ENCODE measurements at regions not wholly inside any gene's neighbourhood (a gene's known extent, or its start where the extent isn't known, plus 50 kb on each side); places are given as distances from the start of the nearest gene placed in this dataset.
"Not testable (repeated sequence)": the region's sequence is repeated elsewhere in the genome, so short reads cannot be mapped to it uniquely, and the experiment has no call there.

DNA sequence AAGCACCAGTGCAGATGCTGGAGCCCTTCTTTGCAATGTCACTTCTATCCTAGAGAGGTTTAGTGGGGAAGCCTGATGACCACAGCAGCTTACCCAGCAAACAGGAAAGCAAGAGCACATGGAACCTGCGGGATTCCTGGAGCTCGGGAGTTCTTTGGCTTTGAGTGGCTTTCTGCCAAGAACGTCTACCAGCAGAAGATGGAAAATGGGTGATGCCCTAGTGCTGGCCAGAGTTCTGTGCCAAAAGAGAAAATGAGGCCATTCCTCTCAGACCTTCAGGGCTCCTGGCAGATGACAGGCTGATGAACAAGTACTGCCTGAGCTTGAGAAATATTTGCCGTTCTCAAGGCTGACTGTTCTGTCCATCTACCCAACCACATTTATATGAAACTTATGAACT is 332.1 kb upstream of the CCL2 start:
- DNase-seq (ENCODE audit: low read depth, low spot score) = no peak
- H3K27ac ChIP-seq (ENCODE audit: low read depth, low read length) = no peak overlapping the region
- peaks cover 5% of the 10 kb centered on the region; the same call in 1 of the 2 replicates for H3K9me3 ChIP-seq (ENCODE audit: control insufficient read depth, insufficient read depth, low read length)
- POLR2A ChIA-PET = no interaction called here
- CTCF ChIA-PET = no interaction called here
- H3K27me3 ChIP-seq (ENCODE audit: control insufficient read depth, insufficient read depth, low read length) = no peaks in the 10 kb centered on the region
- no peak overlapping the region for H3K4me3 ChIP-seq (ENCODE audit: low read depth, low read length)
- TF ChIP-seq, protein P1, sequence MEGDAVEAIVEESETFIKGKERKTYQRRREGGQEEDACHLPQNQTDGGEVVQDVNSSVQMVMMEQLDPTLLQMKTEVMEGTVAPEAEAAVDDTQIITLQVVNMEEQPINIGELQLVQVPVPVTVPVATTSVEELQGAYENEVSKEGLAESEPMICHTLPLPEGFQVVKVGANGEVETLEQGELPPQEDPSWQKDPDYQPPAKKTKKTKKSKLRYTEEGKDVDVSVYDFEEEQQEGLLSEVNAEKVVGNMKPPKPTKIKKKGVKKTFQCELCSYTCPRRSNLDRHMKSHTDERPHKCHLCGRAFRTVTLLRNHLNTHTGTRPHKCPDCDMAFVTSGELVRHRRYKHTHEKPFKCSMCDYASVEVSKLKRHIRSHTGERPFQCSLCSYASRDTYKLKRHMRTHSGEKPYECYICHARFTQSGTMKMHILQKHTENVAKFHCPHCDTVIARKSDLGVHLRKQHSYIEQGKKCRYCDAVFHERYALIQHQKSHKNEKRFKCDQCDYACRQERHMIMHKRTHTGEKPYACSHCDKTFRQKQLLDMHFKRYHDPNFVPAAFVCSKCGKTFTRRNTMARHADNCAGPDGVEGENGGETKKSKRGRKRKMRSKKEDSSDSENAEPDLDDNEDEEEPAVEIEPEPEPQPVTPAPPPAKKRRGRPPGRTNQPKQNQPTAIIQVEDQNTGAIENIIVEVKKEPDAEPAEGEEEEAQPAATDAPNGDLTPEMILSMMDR (IDR thresholded peaks at IDR 0.05; ENCODE audit: low read depth, low read length) = no peak

DNA sequence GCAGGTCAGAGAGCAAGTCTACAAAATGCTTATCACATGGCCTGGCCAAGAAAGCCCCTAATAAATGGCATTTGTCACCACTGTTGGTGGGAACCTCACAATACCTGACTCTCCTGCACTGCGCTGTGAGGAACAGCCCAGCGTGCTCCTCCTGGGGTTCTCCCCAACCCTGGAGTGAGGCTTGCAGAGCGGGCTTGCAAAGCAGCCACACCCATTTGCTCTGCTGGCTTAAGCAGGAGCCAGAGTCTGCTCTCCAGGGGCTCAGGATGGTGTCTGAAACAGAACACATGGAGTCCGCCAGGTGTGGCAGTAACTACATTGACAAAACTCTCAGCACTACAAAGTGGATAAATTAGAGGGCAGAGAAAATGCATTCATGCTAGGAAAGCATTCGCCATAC is 331.0 kb upstream of the CCL2 start:
- H3K9me3 ChIP-seq (ENCODE audit: control insufficient read depth, insufficient read depth, low read length) = peaks cover 8% of the 10 kb centered on the region; the same call in 1 of the 2 replicates
- ChIA-PET POLR2A (no interaction called here), CTCF (no interaction called here)
- no peak overlapping the region for H3K27ac ChIP-seq (ENCODE audit: low read depth, low read length)
- no peak overlapping the region for H3K4me3 ChIP-seq (ENCODE audit: low read depth, low read length)
- no peaks in the 10 kb centered on the region for H3K27me3 ChIP-seq (ENCODE audit: control insufficient read depth, insufficient read depth, low read length)
- no peak for DNase-seq (ENCODE audit: low read depth, low spot score)
- TF ChIP-seq, protein P1 (IDR thresholded peaks at IDR 0.05; ENCODE audit: low read depth, low read length) = no peak

DNA sequence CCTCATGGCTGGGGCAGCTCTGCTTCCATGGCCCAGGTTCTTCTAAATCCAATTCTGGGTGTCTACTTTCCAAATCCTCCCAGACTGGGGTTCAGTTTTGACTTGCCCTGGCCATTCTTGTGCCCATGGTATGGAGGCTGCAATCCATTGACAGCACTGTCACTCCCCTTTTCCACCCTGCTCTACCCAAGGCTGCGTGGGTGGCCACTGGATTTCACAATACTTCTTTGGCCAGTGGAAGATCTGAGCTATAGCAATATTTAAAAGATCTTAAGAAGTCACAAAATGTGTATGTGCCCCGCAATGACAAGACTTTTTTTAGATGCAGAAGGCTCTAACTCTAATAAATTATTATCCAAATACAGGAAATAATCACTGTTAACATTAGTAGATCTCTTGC is 329.4 kb upstream of the CCL2 start:
- DNase-seq (ENCODE audit: low read depth, low spot score) = no peak
- ChIA-PET POLR2A (no interaction called here), CTCF (no interaction called here)
- Histone ChIP-seq H3K27ac (ENCODE audit: low read depth, low read length) (no peak overlapping the region), H3K27me3 (ENCODE audit: control insufficient read depth, insufficient read depth, low read length) (no peaks in the 10 kb centered on the region), H3K9me3 (ENCODE audit: control insufficient read depth, insufficient read depth, low read length) (peaks cover 12% of the 10 kb centered on the region), H3K4me3 (ENCODE audit: low read depth, low read length) (no peak overlapping the region)
- TF ChIP-seq, protein P1 (IDR thresholded peaks at IDR 0.05; ENCODE audit: low read depth, low read length) = no peak

DNA sequence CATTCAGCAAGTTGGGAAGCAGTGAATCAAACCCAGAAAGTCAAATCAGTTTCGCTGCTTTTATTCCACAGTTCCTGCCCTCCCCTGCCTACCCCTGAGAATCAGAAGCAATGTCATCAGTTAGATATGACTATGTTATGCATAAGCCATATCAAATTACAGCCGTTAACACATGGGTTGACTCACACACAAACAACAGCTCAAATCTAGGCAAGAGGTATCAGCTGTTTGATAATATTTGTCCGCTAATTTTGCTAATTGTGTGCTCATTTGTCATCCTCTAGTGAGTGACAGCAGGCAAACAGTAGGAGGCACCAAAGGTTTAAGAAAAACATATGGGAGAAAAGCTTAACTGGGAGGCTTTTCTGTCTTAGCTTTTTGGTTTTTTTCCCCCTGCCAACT is 327.4 kb upstream of the CCL2 start:
- Histone ChIP-seq H3K9me3 (ENCODE audit: control insufficient read depth, insufficient read depth, low read length) (peaks cover 17% of the 10 kb centered on the region), H3K27ac (ENCODE audit: low read depth, low read length) (no peak overlapping the region), H3K27me3 (ENCODE audit: control insufficient read depth, insufficient read depth, low read length) (no peaks in the 10 kb centered on the region), H3K4me3 (ENCODE audit: low read depth, low read length) (no peak overlapping the region)
- POLR2A ChIA-PET = no interaction called here
- TF ChIP-seq, protein P1 (IDR thresholded peaks at IDR 0.05; ENCODE audit: low read depth, low read length) = no peak
- no peak for DNase-seq (ENCODE audit: low read depth, low spot score)
- CTCF ChIA-PET = interaction anchor here (1.1 kb wide), 2 partner anchors 237 to 431 kb away, joined by 3 read pairs; no protein-coding TSS in a partner anchor

DNA sequence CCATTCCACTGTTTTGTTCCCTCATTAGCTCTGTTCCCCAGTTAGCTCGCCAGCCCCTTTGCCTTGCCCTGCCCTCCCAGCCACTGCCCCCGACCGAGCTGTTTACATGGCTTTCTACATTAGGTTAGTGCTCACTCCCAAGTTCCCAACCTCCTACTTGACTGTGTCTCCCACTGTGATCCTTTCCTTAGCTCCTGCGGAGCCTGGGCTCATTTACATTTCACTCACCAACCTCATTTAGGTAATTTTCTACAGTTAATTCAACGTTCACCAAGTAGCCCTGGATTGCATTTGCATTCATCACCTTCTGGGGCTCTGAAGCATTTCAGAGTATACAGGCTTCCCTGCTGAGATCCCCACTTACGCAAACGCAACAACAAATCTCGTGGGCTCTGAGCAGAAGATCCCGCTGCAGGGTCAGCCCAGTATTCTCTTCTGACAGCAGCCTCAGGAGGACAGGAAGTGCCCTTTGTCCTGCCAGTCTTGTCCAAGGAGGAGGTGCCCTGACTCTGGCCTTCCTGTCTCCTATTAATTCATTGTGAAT is 325.8 kb upstream of the CCL2 start:
- Histone ChIP-seq H3K27me3 (ENCODE audit: control insufficient read depth, insufficient read depth, low read length) (no peaks in the 10 kb centered on the region), H3K27ac (ENCODE audit: low read depth, low read length) (no peak overlapping the region), H3K9me3 (ENCODE audit: control insufficient read depth, insufficient read depth, low read length) (peaks cover 22% of the 10 kb centered on the region), H3K4me3 (ENCODE audit: low read depth, low read length) (no peak overlapping the region)
- DNase-seq (ENCODE audit: low read depth, low spot score) = no peak
- CTCF ChIA-PET = no interaction called here
- POLR2A ChIA-PET = no interaction called here
- TF ChIP-seq, protein P1 (IDR thresholded peaks at IDR 0.05; ENCODE audit: low read depth, low read length) = no peak

DNA sequence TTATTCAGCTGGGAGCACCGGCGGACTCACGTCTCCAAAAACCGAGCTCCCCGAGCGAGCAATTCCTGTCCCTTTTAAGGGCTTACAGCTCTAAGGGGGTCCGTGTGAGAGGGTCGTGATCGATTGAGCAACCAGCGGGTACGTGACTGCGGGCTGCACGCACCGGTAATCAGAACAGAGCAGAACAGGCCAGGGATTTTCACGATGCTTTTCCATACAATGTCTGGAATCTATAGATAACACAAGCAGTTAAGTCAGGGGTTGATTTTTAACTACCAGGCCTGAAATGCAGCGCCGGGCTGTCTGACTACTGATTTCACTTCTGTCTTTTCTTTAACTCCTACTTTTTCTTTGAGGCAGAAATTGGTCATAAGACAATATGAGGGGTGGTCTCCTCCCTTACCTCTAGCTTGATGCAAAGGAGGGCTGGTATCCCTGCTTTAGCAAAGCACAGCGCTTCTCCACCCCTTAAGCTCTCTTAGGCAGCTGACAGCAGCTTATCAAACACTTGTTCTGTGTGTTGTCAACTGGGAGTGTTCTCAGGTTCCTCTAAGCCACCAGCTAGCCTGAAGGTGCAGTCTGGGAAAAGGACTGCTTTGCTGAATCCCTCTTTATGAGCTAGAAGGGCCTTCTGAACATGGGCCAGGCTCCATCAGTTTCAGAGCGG is 323.8 kb upstream of the CCL2 start:
- CTCF ChIA-PET = not testable (repeated sequence)

More for the DNA sequence above, 323.8 kb upstream of the CCL2 start:
- H3K27ac ChIP-seq (ENCODE audit: low read depth, low read length); H3K27me3 ChIP-seq (ENCODE audit: control insufficient read depth, insufficient read depth, low read length); DNase-seq (ENCODE audit: low read depth, low spot score); POLR2A ChIA-PET; H3K4me3 ChIP-seq (ENCODE audit: low read depth, low read length): not testable (repeated sequence)
- H3K9me3 ChIP-seq (ENCODE audit: control insufficient read depth, insufficient read depth, low read length) = peaks cover 28% of the 10 kb centered on the region

Data from AG04450 (cell line).